NCI-H1048 (cell line): ENCODE measurements at regions not wholly inside any gene's neighbourhood (a gene's known extent, or its start where the extent isn't known, plus 50 kb on each side); places are given as distances from the start of the nearest gene placed in this dataset.
"Not testable (repeated sequence)": the region's sequence is repeated elsewhere in the genome, so short reads cannot be mapped to it uniquely, and the experiment has no call there.

Experiments used
- DNase-seq: peaks from one replicate; lab custom pipeline; 2025; lab: John Stamatoyannopoulos, UW

- DNase-seq: no peak
These were observed 303.3 kb upstream of the COBL start for GRCh38 chr7:51619880-51620279.

GRCh38 chr7:51617686-51618085 is 301.1 kb upstream of the COBL start:
- no peak for DNase-seq

- no peak for DNase-seq
These were observed 297.3 kb upstream of the COBL start for GRCh38 chr7:51613911-51614357.

GRCh38 chr7:51611937-51612336 is 295.3 kb upstream of the COBL start:
- DNase-seq: no peak

GRCh38 chr7:51607447-51607846 is 290.8 kb upstream of the COBL start:
- no peak for DNase-seq

GRCh38 chr7:51606601-51607154 is 290.1 kb upstream of the COBL start:
- DNase-seq: no peak

GRCh38 chr7:51602376-51602775 is 285.8 kb upstream of the COBL start:
- DNase-seq: no peak

- no peak for DNase-seq
These were observed 284.9 kb upstream of the COBL start for GRCh38 chr7:51601461-51601860.

- DNase-seq: not testable (repeated sequence)
These were observed 283.3 kb upstream of the COBL start for GRCh38 chr7:51599935-51600334.

GRCh38 chr7:51593628-51594027 is 277.0 kb upstream of the COBL start:
- no peak for DNase-seq

- DNase-seq: no peak
These were observed 276.4 kb upstream of the COBL start for GRCh38 chr7:51592842-51593599.

GRCh38 chr7:51591223-51591622 is 274.6 kb upstream of the COBL start:
- DNase-seq: no peak

- no peak for DNase-seq
These were observed 274.1 kb upstream of the COBL start for GRCh38 chr7:51590746-51591145.

GRCh38 chr7:51589111-51589510 is 272.5 kb upstream of the COBL start:
- DNase-seq: no peak

- DNase-seq: no peak
These were observed 271.0 kb upstream of the COBL start for GRCh38 chr7:51587604-51588003.

- DNase-seq: no peak
These were observed 260.8 kb upstream of the COBL start for GRCh38 chr7:51577390-51577789.

- no peak for DNase-seq
These were observed 253.0 kb upstream of the COBL start for GRCh38 chr7:51569581-51569980.

- no peak for DNase-seq
These were observed 252.6 kb upstream of the COBL start for GRCh38 chr7:51569176-51569575.

- DNase-seq: no peak
These were observed 234.5 kb upstream of the COBL start for GRCh38 chr7:51551070-51551469.

- DNase-seq: no peak
These were observed 228.5 kb upstream of the COBL start for GRCh38 chr7:51545131-51545530.

GRCh38 chr7:51543801-51544553 is 227.4 kb upstream of the COBL start:
- no peak for DNase-seq

- not testable (repeated sequence) for DNase-seq
These were observed 224.3 kb upstream of the COBL start for GRCh38 chr7:51540906-51541305.

- DNase-seq: no peak
These were observed 223.2 kb upstream of the COBL start for GRCh38 chr7:51539840-51540239.
